ENCODE measurements at regions not wholly inside any gene's neighbourhood (a gene's known extent, or its start where the extent isn't known, plus 50 kb on each side); places are given as distances from the start of the nearest gene placed in this dataset.

DNA sequence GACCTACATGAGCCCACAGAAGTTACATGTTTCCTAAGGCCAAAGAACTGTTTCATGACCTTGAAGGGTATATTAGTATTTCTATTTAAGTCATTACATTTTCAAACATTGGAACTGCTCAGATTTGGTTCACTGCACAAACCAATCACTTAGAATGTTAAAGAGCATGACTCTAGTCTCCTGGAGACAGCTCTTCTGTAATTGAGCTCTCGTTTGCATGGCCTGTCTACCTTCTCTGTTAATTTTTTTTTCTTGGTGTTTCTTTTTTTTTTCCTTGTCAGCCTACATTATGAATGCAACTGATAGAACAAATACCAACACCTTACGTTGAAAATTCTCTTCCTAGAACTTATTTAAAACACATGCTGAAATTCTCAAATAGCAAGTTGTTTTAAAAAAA, 860.2 kb upstream of the MAP3K7 start:
- no peak overlapping the region for H3K4me3 Mint-ChIP-seq
- no peaks in the 10 kb centered on the region for H3K9me3 Mint-ChIP-seq
- H3K36me3 Mint-ChIP-seq, result no peaks in the 10 kb centered on the region
- no peak for DNase-seq (ENCODE audit: low spot score in 2 of 2, unreplicated experiment in 2 of 2)
- no peak for TF ChIP-seq CTCF (IDR thresholded peaks at IDR 0.05; ENCODE audit: unreplicated experiment)
- no peak overlapping the region for H3K27ac Mint-ChIP-seq
- peaks cover 2% of the 10 kb centered on the region for H3K4me1 Mint-ChIP-seq
- no peaks in the 10 kb centered on the region for H3K27me3 Mint-ChIP-seq (ENCODE audit: low read depth)

GRCh38 chr6:91443405-91443804, 856.5 kb upstream of the MAP3K7 start:
- Mint-ChIP-seq H3K36me3 (no peaks in the 10 kb centered on the region), H3K27me3 (ENCODE audit: low read depth) (no peaks in the 10 kb centered on the region), H3K27ac (no peak overlapping the region), H3K9me3 (no peaks in the 10 kb centered on the region), H3K4me3 (no peak overlapping the region), H3K4me1 (no peaks in the 10 kb centered on the region)
- no peak for TF ChIP-seq CTCF (IDR thresholded peaks at IDR 0.05; ENCODE audit: unreplicated experiment)
- no peak for DNase-seq (ENCODE audit: low spot score in 2 of 2, unreplicated experiment in 2 of 2)

- Mint-ChIP-seq H3K4me1 (peaks cover 4% of the 10 kb centered on the region), H3K27me3 (ENCODE audit: low read depth) (no peaks in the 10 kb centered on the region), H3K4me3 (no peak overlapping the region), H3K36me3 (no peaks in the 10 kb centered on the region), H3K9me3 (no peaks in the 10 kb centered on the region), H3K27ac (no peak overlapping the region)
- TF ChIP-seq CTCF (IDR thresholded peaks at IDR 0.05; ENCODE audit: unreplicated experiment), result no peak
- no peak for DNase-seq (ENCODE audit: low spot score in 2 of 2, unreplicated experiment in 2 of 2)
Observed at GRCh38 chr6:91442342-91442741, 855.5 kb upstream of the MAP3K7 start.

DNA sequence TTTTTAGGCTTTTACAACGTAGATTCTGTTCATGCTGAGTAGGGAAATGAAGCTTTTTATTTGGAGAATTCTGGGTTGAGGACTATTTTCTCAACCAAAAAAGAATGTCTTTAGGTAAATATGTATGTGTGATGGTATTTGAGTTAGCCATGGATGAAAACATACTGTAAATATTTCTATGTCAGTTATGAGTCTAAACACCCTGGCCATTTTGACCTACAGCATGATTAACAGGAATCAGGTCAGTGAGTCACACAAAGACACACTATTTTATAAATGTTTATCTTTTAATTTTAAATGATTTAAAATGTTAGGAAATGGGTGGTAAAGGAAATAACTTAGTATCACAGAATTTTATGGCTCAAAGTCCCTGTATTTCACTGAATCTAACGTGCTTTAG, 851.7 kb upstream of the MAP3K7 start:
- no peak overlapping the region for H3K27ac Mint-ChIP-seq
- no peaks in the 10 kb centered on the region for H3K27me3 Mint-ChIP-seq (ENCODE audit: low read depth)
- no peaks in the 10 kb centered on the region for H3K36me3 Mint-ChIP-seq
- no peak for TF ChIP-seq CTCF (IDR thresholded peaks at IDR 0.05; ENCODE audit: unreplicated experiment)
- H3K9me3 Mint-ChIP-seq, result no peaks in the 10 kb centered on the region
- no peak overlapping the region for H3K4me3 Mint-ChIP-seq
- peaks cover 12% of the 10 kb centered on the region for H3K4me1 Mint-ChIP-seq
- no peak for DNase-seq (ENCODE audit: low spot score in 2 of 2, unreplicated experiment in 2 of 2)

DNA sequence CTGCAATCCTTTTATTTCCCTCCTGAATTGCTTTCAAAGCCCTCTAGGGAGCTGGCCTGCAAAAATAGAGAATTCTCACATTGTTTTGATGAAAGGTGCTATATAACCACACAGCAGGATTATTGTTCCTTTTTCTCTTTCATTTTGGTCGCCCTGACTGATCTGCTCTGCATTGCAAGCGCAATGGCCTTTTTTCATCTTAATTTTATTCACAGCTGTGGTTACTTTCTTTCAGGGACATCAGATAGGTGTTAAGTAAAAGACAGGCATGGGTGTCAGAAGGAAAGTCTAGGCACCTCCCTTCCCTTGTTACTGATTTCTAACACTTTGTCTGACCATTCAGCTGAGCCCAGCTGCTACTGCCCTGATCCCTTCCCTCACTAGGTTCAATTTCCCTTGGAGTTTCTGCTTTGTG, 850.5 kb upstream of the MAP3K7 start:
- Mint-ChIP-seq H3K27me3 (ENCODE audit: low read depth) (no peaks in the 10 kb centered on the region), H3K4me3 (no peak overlapping the region), H3K27ac (no peak overlapping the region), H3K36me3 (no peaks in the 10 kb centered on the region), H3K4me1 (peaks cover 13% of the 10 kb centered on the region), H3K9me3 (no peaks in the 10 kb centered on the region)
- no peak for DNase-seq (ENCODE audit: low spot score in 2 of 2, unreplicated experiment in 2 of 2)
- no peak for TF ChIP-seq CTCF (IDR thresholded peaks at IDR 0.05; ENCODE audit: unreplicated experiment)

GRCh38 chr6:91436448-91436847, 849.6 kb upstream of the MAP3K7 start:
- Mint-ChIP-seq H3K4me1 (peaks cover 13% of the 10 kb centered on the region), H3K36me3 (no peaks in the 10 kb centered on the region), H3K9me3 (no peaks in the 10 kb centered on the region), H3K4me3 (no peak overlapping the region), H3K27me3 (ENCODE audit: low read depth) (no peaks in the 10 kb centered on the region), H3K27ac (no peak overlapping the region)
- no peak for DNase-seq (ENCODE audit: low spot score in 2 of 2, unreplicated experiment in 2 of 2)
- no peak for TF ChIP-seq CTCF (IDR thresholded peaks at IDR 0.05; ENCODE audit: unreplicated experiment)
